Endothelial cell of umbilical vein (primary cell): ENCODE measurements at regions not wholly inside any gene's neighbourhood (a gene's known extent, or its start where the extent isn't known, plus 50 kb on each side); places are given as distances from the start of the nearest gene placed in this dataset.

Experiments
- BruUV-seq: library from RNA; stranded (reverse); fragments of 400-500 nt; replicated peaks from 2 replicates; lab custom pipeline; 2021; lab: Mats Ljungman, UMichigan
- CTCF ChIA-PET: fragments of 300-600, 350-600 bp; sonication (Branson Sonifier 250); formaldehyde crosslinking; loops from one replicate; lab custom pipeline; 2021; ENCODE audit warnings: antibody characterized with exemption, inconsistent platforms; lab: Charles Lee
- POLR2A ChIA-PET: fragments of 300-600, 350-600 bp; sonication (Branson Sonifier 250); formaldehyde crosslinking; loops from one replicate; lab custom pipeline; 2021; ENCODE audit warnings: antibody characterized with exemption, inconsistent platforms; lab: Charles Lee
- DNase-seq: peaks from one replicate; pipeline ENCODE4 v3.0.0-alpha.2; 2011; ENCODE audit warnings: low read depth, low spot score
- FAIRE-seq: peaks from 2 replicates; lab custom pipeline; 2011; peaks lifted over from hg19 to GRCh38; lab: Jason Lieb, UNC
- H2AFZ ChIP-seq: 2 replicates; pipeline ENCODE4 v1.6.0; 2012; ENCODE audit warnings: low read depth, low read length, control low read depth, inconsistent platforms
- H3K27ac ChIP-seq: 2 replicates; pipeline ENCODE4 v1.5.1; 2011; ENCODE audit warnings: low read depth, mild to moderate bottlenecking, control low read depth, low read length, moderate library complexity; ENCODE audit not compliant: insufficient read depth
- H3K27me3 ChIP-seq, 2 experiments: 2 replicates each; pipeline versions ENCODE4 v1.6.0 to v1.6.1; 2011; ENCODE audit warnings: low read length in 2 of 2, mixed read lengths in 1 of 2; ENCODE audit not compliant: control insufficient read depth in 2 of 2, insufficient read depth in 2 of 2
- H3K36me3 ChIP-seq, 2 experiments: 2 replicates in 1 of 2; 3 replicates in 1 of 2; pipeline ENCODE4 v1.5.1; 2011; ENCODE audit warnings: low read length in 2 of 2, mild to moderate bottlenecking in 1 of 2, moderate library complexity in 1 of 2; ENCODE audit not compliant: control insufficient read depth in 2 of 2, insufficient read depth in 2 of 2; ENCODE audit errors: extremely low read depth in 1 of 2
- H3K4me1 ChIP-seq: 3 replicates; pipeline ENCODE4 v1.5.1; 2011; ENCODE audit warnings: mild to moderate bottlenecking, low read length; ENCODE audit not compliant: control insufficient read depth, insufficient read depth; ENCODE audit errors: extremely low read depth
- H3K4me2 ChIP-seq: 2 replicates; pipeline ENCODE4 v1.6.1; 2011; ENCODE audit warnings: low read length, control low read depth, mixed read lengths; ENCODE audit not compliant: insufficient read depth
- H3K4me3 ChIP-seq, 3 experiments: fragments of 200-600 bp in 1 of 3; sonication (generic), shearing (Covaris generic) in 1 of 3; replicated peaks in 1 of 3; 2 replicates each; pipeline ENCODE4 v1.5.1; 2011 to 2016; ENCODE audit warnings: control low read depth in 3 of 3, low read length in 3 of 3, mild to moderate bottlenecking in 2 of 3, inconsistent platforms in 1 of 3, low read depth in 1 of 3, moderate library complexity in 1 of 3; ENCODE audit not compliant: insufficient read depth in 1 of 3
- H3K79me2 ChIP-seq: 2 replicates; pipeline ENCODE4 v1.6.0; 2012; ENCODE audit warnings: low read length, inconsistent platforms; ENCODE audit not compliant: control insufficient read depth, insufficient read depth
- H3K9ac ChIP-seq: replicated peaks from 2 replicates; pipeline ENCODE3; 2011; ENCODE audit warnings: low read length, control low read depth; ENCODE audit not compliant: insufficient read depth; ENCODE audit errors: extremely low read depth
- H3K9me1 ChIP-seq: replicated peaks from 3 replicates; pipeline ENCODE4 v1.6.0; 2011; ENCODE audit warnings: mild to moderate bottlenecking, low read length; ENCODE audit not compliant: control insufficient read depth, insufficient read depth; ENCODE audit errors: extremely low read depth
- H3K9me3 ChIP-seq: replicated peaks from 2 replicates; pipeline ENCODE4 v1.5.1; 2012; ENCODE audit warnings: low read length, inconsistent platforms; ENCODE audit not compliant: control insufficient read depth, insufficient read depth
- H4K20me1 ChIP-seq: replicated peaks from 2 replicates; pipeline ENCODE3; 2011; ENCODE audit warnings: mild to moderate bottlenecking, low read length; ENCODE audit not compliant: control insufficient read depth, insufficient read depth; ENCODE audit errors: extremely low read depth
- CTCF ChIP-seq, 2 donors: IDR thresholded peaks; 1 replicate in 1 of 2; 2 replicates in 1 of 2; pipeline ENCODE4 v1.5.1; 2011; ENCODE audit warnings: low read length in 2 of 2, mild to moderate bottlenecking in 2 of 2, moderate library complexity in 2 of 2, control low read depth in 1 of 2, inconsistent platforms in 1 of 2, low read depth in 1 of 2; ENCODE audit not compliant: insufficient read depth in 1 of 2; ENCODE audit errors: extremely low read depth in 1 of 2
- EZH2 ChIP-seq: IDR thresholded peaks from 2 replicates; pipeline ENCODE4 v1.6.1; 2012; ENCODE audit warnings: borderline replicate concordance, low read depth, mild to moderate bottlenecking, moderate library complexity, low read length, inconsistent platforms; ENCODE audit not compliant: severe bottlenecking
- FOS ChIP-seq: IDR thresholded peaks from 2 replicates; pipeline ENCODE4 v1.6.1; 2011; ENCODE audit warnings: mild to moderate bottlenecking, low read length, moderate library complexity, borderline replicate concordance; ENCODE audit not compliant: insufficient read depth
- GATA2 ChIP-seq: IDR thresholded peaks from 2 replicates; pipeline ENCODE4 v1.7.0; 2011; ENCODE audit warnings: low read depth, mild to moderate bottlenecking, moderate library complexity, mixed read lengths, low read length; ENCODE audit not compliant: insufficient read length, insufficient read depth
- JUN ChIP-seq: IDR thresholded peaks from 2 replicates; pipeline ENCODE4 v1.6.1; 2011; ENCODE audit warnings: borderline replicate concordance, low read depth; ENCODE audit not compliant: insufficient read length, insufficient read depth
- MAX ChIP-seq: IDR thresholded peaks from 2 replicates; pipeline ENCODE4 v1.6.1; 2011; ENCODE audit not compliant: insufficient read depth, insufficient read length
- MYC ChIP-seq: IDR thresholded peaks from one replicate; pipeline ENCODE4 v1.6.1; 2011; ENCODE audit warnings: mild to moderate bottlenecking, low read depth, low read length
- POLR2A ChIP-seq: IDR thresholded peaks from 2 replicates; pipeline ENCODE4 v1.6.1; 2012; ENCODE audit warnings: low read depth, mild to moderate bottlenecking, control low read depth, low read length
- POLR2AphosphoS5 ChIP-seq: IDR thresholded peaks from 2 replicates; pipeline ENCODE4 v1.6.1; 2012; ENCODE audit warnings: low read depth, mild to moderate bottlenecking, control low read depth, low read length, moderate library complexity; ENCODE audit not compliant: insufficient read depth
- dilution Hi-C: fragments of 300-500 bp; cut with MboI; formaldehyde crosslinking; loops from one replicate; pipeline ENCODE4 v1.15.0; 2019; ENCODE audit warnings: low sequenced_read_pairs; ENCODE audit not compliant: extremely low pct_ligation_motif_present
- intact Hi-C: fragments of 100-400 bp; cut with micrococcal nuclease; formaldehyde crosslinking; loops from one replicate; pipeline ENCODE4 v1.10.0; 2022

- dilution Hi-C loops (no loop called here), intact Hi-C loops (no loop called here)
- H3K27ac ChIP-seq, result no peak overlapping the region
- POLR2A ChIA-PET, result no interaction called here
- no peak for TF ChIP-seq JUN
- TF ChIP-seq EZH2, result no peak
- TF ChIP-seq GATA2, result no peak
- no peak for TF ChIP-seq POLR2AphosphoS5
- no peak for TF ChIP-seq CTCF (IDR thresholded peaks at IDR 0.05; ENCODE audit: extremely low read depth in 1 of 2, insufficient read depth in 1 of 2, low read depth in 1 of 2, low read length in 2 of 2)
- TF ChIP-seq MYC, result no peak
- no peak for TF ChIP-seq FOS
- TF ChIP-seq MAX, result no peak
- TF ChIP-seq POLR2A, result no peak
- DNase-seq (no peak), FAIRE-seq (no peak)
- H3K4me3 ChIP-seq, result no peak overlapping the region
- H3K36me3 ChIP-seq, result no peaks in the 10 kb centered on the region
- no peaks in the 10 kb centered on the region for H4K20me1 ChIP-seq
- no peak overlapping the region for H2AFZ ChIP-seq
- peaks cover 0 to 30% of the 10 kb centered on the region in 2 experiments for H3K27me3 ChIP-seq
- no peak overlapping the region for H3K4me2 ChIP-seq
- H3K4me1 ChIP-seq, result peaks cover 6% of the 10 kb centered on the region
- CTCF ChIA-PET, result no interaction called here
- H3K79me2 ChIP-seq, result no peaks in the 10 kb centered on the region
- H3K9me1 ChIP-seq, result no peaks in the 10 kb centered on the region
- BruUV-seq, result no TSS peak
- H3K9ac ChIP-seq, result no peak overlapping the region
- H3K9me3 ChIP-seq, result no peaks in the 10 kb centered on the region
Observed at GRCh38 chr12:62133440-62133839, 126.8 kb upstream of the USP15 start.
